PC-9 (cell line): ENCODE measurements at regions not wholly inside any gene's neighbourhood (a gene's known extent, or its start where the extent isn't known, plus 50 kb on each side); places are given as distances from the start of the nearest gene placed in this dataset.

Experiments used
- EZH2 ChIP-seq: fragments of 200-600 bp; sonication (generic); IDR thresholded peaks from 2 replicates; pipeline ENCODE4 v1.8.0; 2017; ENCODE audit warnings: antibody characterized with exemption, low read depth
- TF ChIP-seq, protein P1 (sequence below): fragments of 200-600 bp; sonication (generic); conservative IDR thresholded peaks from 2 replicates; pipeline ENCODE4 v1.6.1; 2017; ENCODE audit warnings: mixed run types, antibody characterized with exemption, mild to moderate bottlenecking, moderate library complexity

- TF ChIP-seq EZH2 = no peak
- TF ChIP-seq, protein P1, sequence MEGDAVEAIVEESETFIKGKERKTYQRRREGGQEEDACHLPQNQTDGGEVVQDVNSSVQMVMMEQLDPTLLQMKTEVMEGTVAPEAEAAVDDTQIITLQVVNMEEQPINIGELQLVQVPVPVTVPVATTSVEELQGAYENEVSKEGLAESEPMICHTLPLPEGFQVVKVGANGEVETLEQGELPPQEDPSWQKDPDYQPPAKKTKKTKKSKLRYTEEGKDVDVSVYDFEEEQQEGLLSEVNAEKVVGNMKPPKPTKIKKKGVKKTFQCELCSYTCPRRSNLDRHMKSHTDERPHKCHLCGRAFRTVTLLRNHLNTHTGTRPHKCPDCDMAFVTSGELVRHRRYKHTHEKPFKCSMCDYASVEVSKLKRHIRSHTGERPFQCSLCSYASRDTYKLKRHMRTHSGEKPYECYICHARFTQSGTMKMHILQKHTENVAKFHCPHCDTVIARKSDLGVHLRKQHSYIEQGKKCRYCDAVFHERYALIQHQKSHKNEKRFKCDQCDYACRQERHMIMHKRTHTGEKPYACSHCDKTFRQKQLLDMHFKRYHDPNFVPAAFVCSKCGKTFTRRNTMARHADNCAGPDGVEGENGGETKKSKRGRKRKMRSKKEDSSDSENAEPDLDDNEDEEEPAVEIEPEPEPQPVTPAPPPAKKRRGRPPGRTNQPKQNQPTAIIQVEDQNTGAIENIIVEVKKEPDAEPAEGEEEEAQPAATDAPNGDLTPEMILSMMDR = no peak
Observed at GRCh38 chr4:165668694-165669093, 204.3 kb upstream of the TLL1 start.
